ENCODE measurements at regions not wholly inside any gene's neighbourhood (a gene's known extent, or its start where the extent isn't known, plus 50 kb on each side); places are given as distances from the start of the nearest gene placed in this dataset.

- TF ChIP-seq POLR2A (IDR thresholded peaks at IDR 0.05; ENCODE audit: low read length) (no peak), GATA1 (IDR thresholded peaks at IDR 0.05; ENCODE audit: low read depth, low read length) (no peak)
These were observed 388.6 kb downstream of the ACTL7B start for GRCh38 chr9:108467161-108467560.

Data from erythroblast (primary cell).